GM12878 (cell line): ENCODE measurements at regions not wholly inside any gene's neighbourhood (a gene's known extent, or its start where the extent isn't known, plus 50 kb on each side); places are given as distances from the start of the nearest gene placed in this dataset.

ENCODE experiments used
- ATAC-seq: fragments of 200-7000 bp; cut with Tn5 transposase; 3 replicates; pipeline ENCODE4 v1.9.1; 2020; ENCODE audit warnings: mild to moderate bottlenecking, moderate library complexity
- BruUV-seq: library from RNA; stranded (reverse); fragments of 400-500 nt; replicated peaks from 2 replicates; lab custom pipeline; 2021; lab: Mats Ljungman, UMichigan
- CTCF ChIA-PET: fragments of 300-600 bp; sonication (Branson Sonifier 250); formaldehyde crosslinking; extraction: SDS; loops from one replicate; lab custom pipeline; 2021; ENCODE audit warnings: inconsistent platforms; lab: Yijun Ruan, JAX
- POLR2A ChIA-PET: fragments of 350-600 bp; formaldehyde crosslinking; extraction: SDS; loops from one replicate; lab custom pipeline; 2021; ENCODE audit warnings: inconsistent platforms; lab: Charles Lee
- RAD21 ChIA-PET: fragments of 300-600 bp; sonication (Branson Sonifier 250); formaldehyde crosslinking; loops from one replicate; lab custom pipeline; 2023; ENCODE audit warnings: antibody characterized with exemption; ENCODE audit not compliant: unreplicated experiment; lab: Charles Lee
- SMC1A ChIA-PET: fragments of 300-600 bp; sonication (Branson Sonifier 250); formaldehyde crosslinking; loops from one replicate; lab custom pipeline; 2023; ENCODE audit not compliant: unreplicated experiment, uncharacterized antibody; lab: Charles Lee
- DNase-seq: peaks from one replicate; pipeline ENCODE4 v3.0.0-alpha.2; 2011; ENCODE audit warnings: low read depth, low spot score
- FAIRE-seq: peaks from 3 replicates; lab custom pipeline; 2011; peaks lifted over from hg19 to GRCh38; lab: Jason Lieb, UNC
- H2AFZ ChIP-seq: 2 replicates; pipeline ENCODE4 v1.6.0; 2011; ENCODE audit warnings: low read depth, low read length, control low read depth; ENCODE audit not compliant: control insufficient read depth
- H3K27ac ChIP-seq: 2 replicates; pipeline ENCODE4 v1.5.1; 2011; ENCODE audit warnings: control low read depth; ENCODE audit not compliant: control insufficient read depth, insufficient read depth
- H3K27me3 ChIP-seq, 2 experiments: replicated peaks in 1 of 2; 2 replicates each; pipeline versions ENCODE4 v1.6.0 to v1.6.1; 2011; ENCODE audit warnings: low read length in 1 of 2; ENCODE audit not compliant: control insufficient read depth in 2 of 2, insufficient read depth in 2 of 2
- H3K36me3 ChIP-seq, 2 experiments: 2 replicates each; pipeline ENCODE4 v1.5.1; 2011; ENCODE audit warnings: low read length in 1 of 2; ENCODE audit not compliant: control insufficient read depth in 2 of 2, insufficient read depth in 2 of 2
- H3K4me1 ChIP-seq: 2 replicates; pipeline ENCODE4 v1.6.1; 2011; ENCODE audit warnings: mild to moderate bottlenecking, low read length, moderate library complexity, mixed read lengths; ENCODE audit not compliant: control insufficient read depth, insufficient read depth
- H3K4me2 ChIP-seq: 2 replicates; pipeline ENCODE4 v1.6.0; 2011; ENCODE audit warnings: control low read depth; ENCODE audit not compliant: control insufficient read depth, insufficient read depth
- H3K4me3 ChIP-seq: fragments of 200-600 bp; sonication (generic); 2 replicates; pipeline ENCODE4 v1.5.1; 2016
- H3K79me2 ChIP-seq: 2 replicates; pipeline ENCODE4 v1.6.0; 2011; ENCODE audit warnings: low read length; ENCODE audit not compliant: control insufficient read depth, insufficient read depth
- H3K9ac ChIP-seq: 2 replicates; pipeline ENCODE4 v1.8.0; 2011; ENCODE audit warnings: low read length, control low read depth, mixed read lengths; ENCODE audit not compliant: control insufficient read depth, insufficient read depth
- H3K9me3 ChIP-seq: replicated peaks from 3 replicates; pipeline ENCODE4 v1.5.1; 2011; ENCODE audit warnings: mild to moderate bottlenecking, low read length; ENCODE audit not compliant: control insufficient read depth, insufficient read depth
- H4K20me1 ChIP-seq: 2 replicates; pipeline ENCODE4 v1.6.0; 2011; ENCODE audit not compliant: control insufficient read depth, insufficient read depth
- EP300 ChIP-seq, 2 experiments: fragments of 150-350 bp in 1 of 2; IDR thresholded peaks; 2 replicates each; pipeline ENCODE4 v1.6.1; 2011 to 2012; ENCODE audit warnings: low read depth in 2 of 2, low read length in 2 of 2, borderline replicate concordance in 1 of 2, improper control_type of control experiment in 1 of 2, inconsistent platforms in 1 of 2; ENCODE audit not compliant: control insufficient read depth in 1 of 2
- RUNX3 ChIP-seq: IDR thresholded peaks from 2 replicates; pipeline ENCODE4 v1.6.1; 2012; ENCODE audit warnings: low read length, inconsistent platforms
- SMC3 ChIP-seq: IDR thresholded peaks from 2 replicates; pipeline ENCODE4 v1.6.1; 2011; ENCODE audit warnings: low read length, improper control_type of control experiment, borderline replicate concordance
- TCF12 ChIP-seq: IDR thresholded peaks from 2 replicates; pipeline ENCODE4 v1.6.1; 2011; ENCODE audit warnings: low read depth, mild to moderate bottlenecking, low read length
- TCF3 ChIP-seq: IDR thresholded peaks from 2 replicates; pipeline ENCODE4 v1.6.1; 2012; ENCODE audit warnings: low read depth, mild to moderate bottlenecking, low read length, borderline replicate concordance; ENCODE audit not compliant: insufficient read depth
- WGBS: methylation state at CpG from one replicate; pipeline ENCODE4 v1.1.6; 2016; ENCODE audit warnings: low lambda C conversion rate; ENCODE audit not compliant: insufficient replicate concordance, insufficient coverage; ENCODE audit errors: missing lambda C conversion rate; 5-methylcytosine and 5-hydroxymethylcytosine counted together
- in situ Hi-C: fragments of 300-500 bp; cut with MboI; formaldehyde crosslinking; loops from 9 replicates; pipeline ENCODE4 v1.14.3; 2018; ENCODE audit warnings: mixed read lengths
- intact Hi-C: fragments of 100-400 bp; cut with micrococcal nuclease; formaldehyde crosslinking; loops from one replicate; pipeline ENCODE4 v1.14.2; 2022; ENCODE audit not compliant: unreplicated experiment
- TF ChIP-seq, protein P1 (sequence below): fragments of 450-650 bp; IDR thresholded peaks from 2 replicates; pipeline ENCODE4 v1.6.1; 2016; ENCODE audit warnings: mild to moderate bottlenecking, moderate library complexity, borderline replicate concordance

- no peak for TF ChIP-seq TCF12
- TF ChIP-seq, protein P1, sequence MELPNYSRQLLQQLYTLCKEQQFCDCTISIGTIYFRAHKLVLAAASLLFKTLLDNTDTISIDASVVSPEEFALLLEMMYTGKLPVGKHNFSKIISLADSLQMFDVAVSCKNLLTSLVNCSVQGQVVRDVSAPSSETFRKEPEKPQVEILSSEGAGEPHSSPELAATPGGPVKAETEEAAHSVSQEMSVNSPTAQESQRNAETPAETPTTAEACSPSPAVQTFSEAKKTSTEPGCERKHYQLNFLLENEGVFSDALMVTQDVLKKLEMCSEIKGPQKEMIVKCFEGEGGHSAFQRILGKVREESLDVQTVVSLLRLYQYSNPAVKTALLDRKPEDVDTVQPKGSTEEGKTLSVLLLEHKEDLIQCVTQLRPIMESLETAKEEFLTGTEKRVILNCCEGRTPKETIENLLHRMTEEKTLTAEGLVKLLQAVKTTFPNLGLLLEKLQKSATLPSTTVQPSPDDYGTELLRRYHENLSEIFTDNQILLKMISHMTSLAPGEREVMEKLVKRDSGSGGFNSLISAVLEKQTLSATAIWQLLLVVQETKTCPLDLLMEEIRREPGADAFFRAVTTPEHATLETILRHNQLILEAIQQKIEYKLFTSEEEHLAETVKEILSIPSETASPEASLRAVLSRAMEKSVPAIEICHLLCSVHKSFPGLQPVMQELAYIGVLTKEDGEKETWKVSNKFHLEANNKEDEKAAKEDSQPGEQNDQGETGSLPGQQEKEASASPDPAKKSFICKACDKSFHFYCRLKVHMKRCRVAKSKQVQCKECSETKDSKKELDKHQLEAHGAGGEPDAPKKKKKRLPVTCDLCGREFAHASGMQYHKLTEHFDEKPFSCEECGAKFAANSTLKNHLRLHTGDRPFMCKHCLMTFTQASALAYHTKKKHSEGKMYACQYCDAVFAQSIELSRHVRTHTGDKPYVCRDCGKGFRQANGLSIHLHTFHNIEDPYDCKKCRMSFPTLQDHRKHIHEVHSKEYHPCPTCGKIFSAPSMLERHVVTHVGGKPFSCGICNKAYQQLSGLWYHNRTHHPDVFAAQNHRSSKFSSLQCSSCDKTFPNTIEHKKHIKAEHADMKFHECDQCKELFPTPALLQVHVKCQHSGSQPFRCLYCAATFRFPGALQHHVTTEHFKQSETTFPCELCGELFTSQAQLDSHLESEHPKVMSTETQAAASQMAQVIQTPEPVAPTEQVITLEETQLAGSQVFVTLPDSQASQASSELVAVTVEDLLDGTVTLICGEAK = no peak
- no peak for TF ChIP-seq EP300 (IDR thresholded peaks at IDR 0.05; ENCODE audit: borderline replicate concordance in 1 of 2, control insufficient read depth in 1 of 2, low read depth in 2 of 2, low read length in 2 of 2)
- TF ChIP-seq SMC3 = peak; percentile 41; the same call in 1 of the 2 replicates
Observed at GRCh38 chrX:124211312-124211942, 121.0 kb upstream of the TEX13D start (continued).

DNA sequence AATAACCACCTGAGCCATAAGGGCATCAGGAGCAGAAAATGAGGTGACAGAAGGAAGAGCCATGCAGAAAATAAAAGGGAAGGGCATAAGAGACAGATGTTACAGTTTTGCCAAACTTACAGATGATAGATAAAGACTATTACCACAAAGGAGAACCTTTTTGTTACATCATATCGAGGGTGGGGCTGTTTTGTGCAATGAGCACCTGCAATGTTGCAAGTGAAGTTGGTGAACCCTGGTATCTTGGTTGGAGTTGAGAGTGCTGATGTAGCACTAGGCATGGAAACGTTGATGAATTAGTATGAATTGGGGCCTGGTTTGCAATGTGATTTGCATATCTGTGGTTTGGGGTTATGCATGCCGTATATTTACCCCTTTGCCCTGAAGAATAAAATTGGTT lies 119.8 kb upstream of the TEX13D start:
- Histone ChIP-seq H3K9me3 (no peaks in the 10 kb centered on the region), H3K4me3 (no peak overlapping the region), H3K4me2 (no peak overlapping the region), H3K36me3 (no peaks in the 10 kb centered on the region), H3K79me2 (no peaks in the 10 kb centered on the region), H2AFZ (no peak overlapping the region), H3K9ac (no peak overlapping the region), H3K27ac (no peak overlapping the region), H3K27me3 (no peaks in the 10 kb centered on the region), H4K20me1 (no peaks in the 10 kb centered on the region), H3K4me1 (peaks cover 13% of the 10 kb centered on the region; the same call in 1 of the 2 replicates)
- in situ Hi-C loops (no loop called here), intact Hi-C loops (loop anchor here (5.0 kb wide), 1 partner anchor 175 kb away; no protein-coding TSS in a partner anchor)
- DNase-seq (no peak), ATAC-seq (peak; percentile 23; the same call in 2 of the 3 replicates), FAIRE-seq (no peak)
- no TSS peak for BruUV-seq
- ChIA-PET CTCF (no interaction called here), RAD21 (no interaction called here), POLR2A (no interaction called here), SMC1A (no interaction called here)
- WGBS = 0% methylated on average over 3 of the region's 3 CpGs
- TF ChIP-seq TCF3 = no peak
- TF ChIP-seq RUNX3 = peak; percentile 7; the same call in 1 of the 2 replicates
